Left lobe of liver (tissue), 2 donors: ENCODE measurements at regions not wholly inside any gene's neighbourhood (a gene's known extent, or its start where the extent isn't known, plus 50 kb on each side); places are given as distances from the start of the nearest gene placed in this dataset.
"Not testable (repeated sequence)": the region's sequence is repeated elsewhere in the genome, so short reads cannot be mapped to it uniquely, and the experiment has no call there.

Experiments
- ATAC-seq: fragments of 200-7000 bp; cut with Tn5 transposase; one replicate; pipeline ENCODE4 v1.9.1; 2020; ENCODE audit warnings: mild to moderate bottlenecking, moderate library complexity
- DNase-seq: peaks from one replicate; pipeline ENCODE4 v3.0.0-alpha.2; 2020; ENCODE audit warnings: low spot score
- donor health status: DM: no; HTN: no; CAD: no; lungs with moderate emphysema.
- donor health status: DM: no; HTN: yes; CAD: no.

DNA sequence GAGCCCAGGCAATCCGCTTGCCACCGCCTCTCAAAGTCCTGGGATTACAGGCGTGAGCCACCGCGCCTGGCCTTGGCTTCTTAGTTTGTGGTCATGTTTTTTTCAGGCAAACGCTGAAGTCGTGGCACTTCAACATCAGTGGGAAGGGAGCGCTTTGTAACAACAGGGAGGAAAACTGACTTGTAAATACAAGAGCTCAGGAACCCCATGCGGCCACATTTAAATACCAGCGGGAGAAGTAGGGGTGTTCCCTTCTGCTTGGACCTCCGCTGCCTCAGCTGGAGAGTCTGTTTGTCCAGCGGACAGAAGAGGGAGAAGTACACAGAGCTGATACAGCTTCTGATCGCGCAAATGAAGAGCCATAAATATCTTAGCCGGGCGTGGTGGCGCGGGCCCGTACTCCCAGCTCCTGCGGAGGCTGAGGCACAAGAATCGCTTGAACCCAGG is 108.7 kb upstream of the KMT2C start:
- ATAC-seq (no peak), DNase-seq (no peak)

DNA sequence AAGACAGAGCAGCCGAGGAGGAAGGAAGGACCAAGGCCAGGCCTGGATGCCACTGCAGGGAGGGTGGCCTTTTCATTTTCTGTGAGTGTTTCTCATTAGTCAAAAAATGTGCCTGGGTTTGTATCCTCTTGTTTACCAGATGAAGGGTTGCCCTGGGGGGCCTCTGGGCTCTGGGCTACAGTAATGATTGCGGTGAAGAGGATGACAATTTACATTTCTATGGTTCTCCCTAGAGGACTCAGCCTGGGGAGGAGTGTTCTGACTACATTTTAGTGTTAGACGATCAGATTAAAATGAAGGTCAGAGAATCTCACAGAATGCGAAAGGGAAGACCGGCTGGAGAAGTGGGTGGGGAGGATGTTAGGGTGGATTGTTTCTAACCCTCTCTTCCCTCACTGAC is 108.0 kb upstream of the KMT2C start:
- no peak for DNase-seq
- no peak for ATAC-seq

- peak; percentile 79 for DNase-seq
- ATAC-seq: peak; percentile 93
Measured at GRCh38 chr7:152541892-152542291, 106.1 kb upstream of the KMT2C start.

DNA sequence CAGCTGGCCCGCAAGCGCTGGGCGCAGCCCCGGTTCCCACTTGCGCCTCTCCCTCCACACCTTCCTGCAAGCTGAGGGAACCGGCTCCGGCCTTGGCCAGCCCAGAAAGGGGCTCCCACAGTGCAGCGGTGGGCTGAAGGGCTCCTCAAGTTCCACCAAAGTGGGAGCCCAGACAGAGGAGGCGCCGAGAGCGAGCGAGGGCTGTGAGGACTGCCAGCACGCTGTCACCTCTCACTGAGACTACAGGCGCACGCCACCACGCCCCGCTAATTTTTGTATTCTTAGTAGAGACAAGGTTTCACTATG is 103.3 kb upstream of the KMT2C start:
- not testable (repeated sequence) for ATAC-seq, DNase-seq

GRCh38 chr7:152538346-152539189 is 102.8 kb upstream of the KMT2C start:
- ATAC-seq, DNase-seq: not testable (repeated sequence)

GRCh38 chr7:152537639-152538038 is 101.8 kb upstream of the KMT2C start:
- DNase-seq: no peak
- ATAC-seq: peak; percentile 50

DNA sequence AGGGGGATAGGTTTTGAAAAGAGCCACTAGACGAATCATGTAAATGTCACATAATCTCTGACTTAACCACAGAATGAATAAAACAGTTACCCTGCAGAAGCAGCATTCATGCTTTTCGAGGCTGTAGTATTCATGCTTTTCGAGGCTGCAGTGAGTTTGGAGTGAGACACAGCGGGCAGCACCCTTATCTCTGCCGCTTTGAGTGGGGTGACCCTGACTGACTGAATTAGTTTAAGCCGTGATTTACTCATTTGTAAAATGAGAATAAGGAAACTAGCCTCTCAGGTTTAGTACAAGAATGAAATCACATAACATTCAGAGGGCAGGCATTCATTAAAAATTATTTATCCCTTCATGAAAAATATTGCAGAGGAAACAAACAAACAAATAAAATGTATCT is 92.8 kb upstream of the KMT2C start:
- no peak for ATAC-seq

GRCh38 chr7:152527610-152528032 is 91.8 kb upstream of the KMT2C start:
- peak; percentile 15 for ATAC-seq
- no peak for DNase-seq

More for the DNA sequence above, 92.8 kb upstream of the KMT2C start:
- DNase-seq: no peak

DNA sequence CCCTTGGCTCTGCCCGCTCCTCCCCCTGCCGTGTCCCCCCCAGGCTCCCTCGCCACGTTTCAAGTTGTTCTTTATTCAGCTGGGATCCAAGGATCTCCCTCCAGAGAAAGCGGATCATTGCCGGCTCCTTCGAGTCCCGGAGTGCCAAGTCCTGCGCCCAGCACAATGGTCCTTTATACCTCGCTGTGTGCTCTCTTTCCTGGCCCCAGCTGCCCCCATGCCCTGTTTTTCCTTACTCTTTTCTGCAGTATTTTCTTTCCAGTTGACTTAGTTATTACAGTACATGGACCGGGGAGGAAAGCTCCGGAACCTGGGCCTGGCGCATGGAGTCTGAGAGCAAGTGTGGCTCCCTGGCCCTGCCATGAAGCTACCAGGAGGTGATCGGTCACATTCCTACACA is 88.1 kb upstream of the KMT2C start:
- no peak for DNase-seq

DNA sequence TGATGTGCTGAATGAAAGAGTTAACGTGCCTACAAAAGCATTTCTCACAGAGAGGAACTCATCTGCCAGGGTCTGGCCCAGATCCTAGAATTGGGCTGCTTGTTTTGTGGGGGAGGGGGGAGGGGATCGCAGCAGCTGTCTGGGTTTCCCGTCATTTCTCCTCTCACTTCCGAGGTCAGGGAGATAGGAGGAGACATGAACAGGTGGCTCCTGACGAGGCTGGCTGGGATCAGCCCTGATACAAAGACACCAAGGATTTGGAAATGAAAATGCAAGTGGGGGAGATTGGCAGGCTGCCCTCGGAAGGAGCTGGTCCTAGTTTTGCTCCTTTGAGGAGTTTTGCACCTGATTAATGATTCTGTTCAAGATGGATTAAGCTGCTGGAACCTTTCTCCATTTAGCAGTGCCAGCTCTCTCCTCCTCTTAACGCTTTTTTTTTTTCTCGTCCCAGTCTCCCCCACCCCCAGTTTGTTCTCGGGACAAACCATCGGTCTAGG is 86.8 kb upstream of the KMT2C start:
- peak; percentile 70 for ATAC-seq
- no peak for DNase-seq

More for the DNA sequence above, 88.1 kb upstream of the KMT2C start:
- no peak for ATAC-seq

GRCh38 chr7:152521420-152522337 is 85.9 kb upstream of the KMT2C start:
- DNase-seq: no peak
- no peak for ATAC-seq

DNA sequence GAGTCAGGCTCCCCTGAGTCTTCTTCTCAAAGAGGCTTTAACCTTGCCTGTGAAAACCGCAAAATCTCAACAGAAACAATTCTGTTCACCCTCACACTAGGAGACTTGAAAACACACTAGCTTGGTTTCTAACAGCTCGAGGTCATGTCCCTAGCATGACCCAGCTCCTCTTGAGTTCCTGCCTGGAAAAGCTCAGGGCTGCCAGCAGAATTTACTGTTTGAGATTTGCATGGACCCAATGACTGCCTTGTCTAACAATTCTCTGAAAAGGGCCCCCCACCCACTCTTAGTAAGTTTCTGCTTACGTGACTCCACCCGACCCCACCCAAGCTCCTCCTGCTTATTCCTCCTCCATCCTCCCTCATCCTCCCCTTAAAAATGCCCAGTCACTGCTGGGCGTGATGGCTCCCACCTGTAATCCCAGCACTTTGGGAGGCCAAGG is 85.1 kb upstream of the KMT2C start:
- ATAC-seq (no peak), DNase-seq (no peak)

- no peak for DNase-seq
- no peak for ATAC-seq
Measured at GRCh38 chr7:152519290-152519689, 83.5 kb upstream of the KMT2C start.

DNA sequence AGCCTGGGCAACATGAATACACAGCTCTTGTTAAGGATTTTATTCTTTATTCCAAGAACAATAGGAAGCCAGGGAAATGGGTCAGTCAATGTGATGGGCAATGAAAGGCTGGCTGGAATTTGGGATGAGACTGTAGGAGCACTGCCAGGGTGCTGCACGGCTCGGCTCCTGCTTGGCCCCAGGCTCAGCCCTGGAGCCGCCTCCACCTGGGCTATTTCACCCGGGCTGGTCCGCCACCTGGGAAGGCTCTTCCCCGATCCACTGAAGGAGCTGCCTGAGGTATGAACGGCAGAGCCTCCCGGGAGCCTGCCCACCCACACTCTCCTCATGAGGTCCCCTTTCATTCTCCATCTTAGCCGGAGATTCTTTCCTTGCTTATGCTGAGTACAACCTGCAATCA is 80.4 kb upstream of the KMT2C start:
- DNase-seq: no peak
- ATAC-seq: no peak

DNA sequence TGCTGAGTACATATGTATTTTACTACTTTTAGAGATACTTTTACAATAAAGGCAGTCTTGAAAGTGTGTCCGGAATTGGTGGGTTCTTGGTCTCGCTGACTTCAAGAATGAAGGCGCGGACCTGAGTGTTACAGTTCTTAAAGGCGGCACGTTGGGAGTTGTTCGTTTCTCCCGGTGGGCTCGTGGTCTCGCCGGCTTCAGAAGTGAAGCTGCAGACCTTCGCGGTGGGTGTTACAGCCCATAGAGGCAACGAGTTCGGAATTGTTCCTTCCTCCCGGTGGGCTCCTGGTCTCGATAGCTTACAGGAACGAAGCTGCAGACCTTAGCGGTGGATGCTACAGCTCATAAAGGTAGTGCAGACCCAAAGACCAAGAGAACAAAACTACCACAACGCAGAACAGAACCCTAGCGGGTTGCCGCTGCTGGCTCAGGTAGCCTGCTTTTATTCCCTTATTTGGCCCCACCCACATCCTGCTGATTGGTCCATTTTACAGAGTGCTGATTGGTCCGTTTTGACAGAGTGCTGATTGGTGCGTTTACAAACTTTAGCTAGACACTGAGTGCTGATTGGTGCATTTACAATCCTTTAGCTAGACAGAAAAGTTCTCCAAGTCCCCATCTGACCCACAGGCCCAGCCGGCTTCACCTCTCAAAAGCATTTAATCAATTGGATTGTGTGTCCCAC is 79.6 kb upstream of the KMT2C start:
- DNase-seq, ATAC-seq: not testable (repeated sequence)

DNA sequence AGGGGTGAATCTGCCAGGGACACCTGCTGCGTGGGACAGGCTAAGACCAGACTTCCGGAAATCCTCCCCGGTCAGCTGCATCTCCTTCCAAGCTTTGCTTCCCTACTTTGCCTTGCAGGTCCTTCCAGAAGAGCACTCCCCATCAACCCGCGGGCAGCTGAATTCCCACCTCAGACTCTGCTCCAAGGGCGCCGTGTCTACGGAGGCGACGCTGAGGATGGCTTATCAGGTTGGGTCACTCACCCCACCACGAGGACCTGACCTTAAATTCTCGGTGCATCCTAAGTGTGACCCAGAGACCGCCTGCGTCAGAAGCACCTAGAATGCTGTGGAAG is 78.9 kb upstream of the KMT2C start:
- ATAC-seq (no peak), DNase-seq (no peak)

DNA sequence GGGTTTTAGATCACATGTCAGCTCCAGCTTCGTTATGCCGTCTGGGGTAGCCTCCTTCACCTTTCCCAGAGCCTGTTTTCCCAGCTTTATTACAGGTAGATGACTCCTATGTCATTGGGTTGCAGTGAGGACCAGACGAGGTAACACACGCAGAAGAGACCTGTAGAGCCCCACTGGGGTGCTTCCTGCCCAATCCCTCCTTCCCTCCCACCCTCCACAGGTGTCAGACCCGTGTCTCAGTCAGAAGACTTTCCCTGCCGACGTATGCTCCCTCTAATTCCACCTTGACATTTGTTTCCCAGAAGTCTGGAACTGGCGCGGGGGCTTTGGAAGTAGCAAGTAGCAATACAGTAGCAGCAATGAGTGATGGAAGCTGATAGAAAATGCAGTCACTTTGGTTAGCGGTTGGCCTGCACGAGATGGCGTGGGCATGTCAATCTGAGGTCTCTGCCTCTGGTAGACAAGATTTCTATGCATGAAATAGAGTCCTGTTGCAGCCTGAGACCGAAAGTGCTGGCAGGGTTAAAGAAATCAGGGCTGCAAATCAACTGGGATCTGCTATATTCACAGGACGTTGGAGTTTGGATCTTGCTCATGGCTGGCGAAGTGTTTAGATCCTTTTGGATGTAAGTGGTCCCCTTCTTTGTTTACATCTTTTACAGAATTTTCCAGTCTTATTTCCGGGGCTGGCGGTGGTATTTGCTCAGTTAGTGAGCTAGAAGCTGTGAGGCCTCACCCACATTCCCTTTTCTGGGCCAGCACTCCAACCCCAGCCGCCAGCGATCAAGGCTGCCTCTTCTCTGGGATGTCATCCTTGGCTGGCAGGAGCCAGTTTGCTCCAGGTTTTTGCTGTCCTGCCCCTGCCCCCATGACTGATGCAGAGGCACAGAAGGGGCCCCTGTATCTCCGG is 78.3 kb upstream of the KMT2C start:
- DNase-seq: no peak
- ATAC-seq: no peak

DNA sequence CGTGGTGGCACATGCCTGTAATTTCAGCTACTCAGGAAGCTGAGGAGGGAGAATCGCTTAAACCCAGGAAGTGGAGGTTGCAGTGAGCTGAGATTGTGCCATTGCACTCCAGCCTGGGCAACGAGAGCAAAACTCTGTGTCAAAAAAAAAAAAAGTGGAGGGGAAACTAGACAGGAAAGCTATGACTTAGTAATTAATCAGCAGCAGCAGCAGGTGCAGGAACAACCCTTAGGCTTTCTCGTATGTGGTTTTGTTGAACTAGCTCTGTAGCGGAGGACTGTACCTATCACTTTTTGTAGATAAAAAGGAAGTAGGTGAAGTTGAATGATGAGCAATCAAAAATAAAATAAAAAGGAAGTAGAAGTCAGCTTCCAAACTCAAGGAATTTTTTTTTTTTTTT is 76.9 kb upstream of the KMT2C start:
- DNase-seq: no peak
- ATAC-seq: no peak

- DNase-seq: no peak
- no peak for ATAC-seq
Measured at GRCh38 chr7:152511736-152512135, 75.9 kb upstream of the KMT2C start.

GRCh38 chr7:152508701-152509100 is 72.9 kb upstream of the KMT2C start:
- DNase-seq (no peak), ATAC-seq (no peak)
